Trophoblast cell (in vitro differentiated cells and primary cell): ENCODE measurements at regions not wholly inside any gene's neighbourhood (a gene's known extent, or its start where the extent isn't known, plus 50 kb on each side); places are given as distances from the start of the nearest gene placed in this dataset.

Experiments
- DNase-seq, 2 donors: peaks; one replicate each; pipeline ENCODE4 v3.0.0-alpha.2; 2016
- H2AFZ ChIP-seq: 2 replicates; pipeline ENCODE4 v1.6.1; 2013; ENCODE audit warnings: low read length, moderate library complexity, mild to moderate bottlenecking; ENCODE audit not compliant: insufficient read depth, poor library complexity
- H2AK5ac ChIP-seq: 2 replicates; pipeline ENCODE4 v1.6.1; 2013; ENCODE audit warnings: mild to moderate bottlenecking, low read length
- H2BK120ac ChIP-seq: 2 replicates; pipeline ENCODE4 v1.6.1; 2013; ENCODE audit warnings: low read length, mild to moderate bottlenecking, moderate library complexity; ENCODE audit not compliant: insufficient read depth, poor library complexity
- H2BK12ac ChIP-seq: 2 replicates; pipeline ENCODE4 v1.6.1; 2013; ENCODE audit warnings: mild to moderate bottlenecking, low read length, moderate library complexity
- H2BK5ac ChIP-seq: 2 replicates; pipeline ENCODE4 v1.6.1; 2013; ENCODE audit warnings: low read length, low read depth, moderate library complexity, mild to moderate bottlenecking; ENCODE audit not compliant: poor library complexity
- H3K14ac ChIP-seq: 2 replicates; pipeline ENCODE4 v1.6.1; 2013; ENCODE audit warnings: mild to moderate bottlenecking, low read length
- H3K18ac ChIP-seq: 2 replicates; pipeline ENCODE4 v1.6.1; 2013; ENCODE audit warnings: mild to moderate bottlenecking, low read length
- H3K23ac ChIP-seq: 2 replicates; pipeline ENCODE4 v1.6.1; 2013; ENCODE audit warnings: low read length
- H3K27ac ChIP-seq: 2 replicates; pipeline ENCODE4 v1.5.1; 2013; ENCODE audit warnings: low read depth, mild to moderate bottlenecking, inconsistent platforms, low read length, moderate library complexity
- H3K27me3 ChIP-seq: 2 replicates; pipeline ENCODE4 v1.6.1; 2013; ENCODE audit warnings: inconsistent platforms, mild to moderate bottlenecking, low read length, moderate library complexity; ENCODE audit not compliant: insufficient read depth
- H3K36me3 ChIP-seq, 2 experiments: 1 replicate in 1 of 2; 2 replicates in 1 of 2; pipeline ENCODE4 v1.6.1; 2013; ENCODE audit warnings: low read length in 2 of 2, mild to moderate bottlenecking in 2 of 2, moderate library complexity in 1 of 2; ENCODE audit not compliant: insufficient read depth in 2 of 2, control insufficient read depth in 1 of 2
- H3K4ac ChIP-seq: 2 replicates; pipeline ENCODE4 v1.6.1; 2013; ENCODE audit warnings: low read depth, mild to moderate bottlenecking, low read length, moderate library complexity
- H3K4me1 ChIP-seq, 2 experiments: 1 replicate in 1 of 2; 2 replicates in 1 of 2; pipeline ENCODE4 v1.6.1; 2013; ENCODE audit warnings: low read length in 2 of 2, mild to moderate bottlenecking in 2 of 2, moderate library complexity in 1 of 2; ENCODE audit not compliant: insufficient read depth in 2 of 2, control insufficient read depth in 1 of 2
- H3K4me2 ChIP-seq: 2 replicates; pipeline ENCODE4 v1.6.1; 2013; ENCODE audit warnings: inconsistent platforms, mild to moderate bottlenecking, low read length, moderate library complexity
- H3K4me3 ChIP-seq: 2 replicates; pipeline ENCODE4 v1.5.1; 2013; ENCODE audit warnings: mild to moderate bottlenecking, low read depth, low read length, inconsistent platforms
- H3K79me1 ChIP-seq: one replicate; pipeline ENCODE4 v1.6.1; 2013; ENCODE audit warnings: low read length
- H3K79me2 ChIP-seq: 2 replicates; pipeline ENCODE4 v1.6.1; 2013; ENCODE audit warnings: low read length, mild to moderate bottlenecking; ENCODE audit not compliant: control insufficient read depth, insufficient read depth, poor library complexity
- H3K9ac ChIP-seq: 2 replicates; pipeline ENCODE4 v1.6.1; 2013; ENCODE audit warnings: mild to moderate bottlenecking, low read length
- H3K9me3 ChIP-seq: 2 replicates; pipeline ENCODE4 v1.6.1; 2013; ENCODE audit warnings: low read depth, mild to moderate bottlenecking, control low read depth, inconsistent platforms, low read length; ENCODE audit not compliant: insufficient read depth
- H4K12ac ChIP-seq: 2 replicates; pipeline ENCODE4 v1.6.1; 2013; ENCODE audit warnings: low read depth, mild to moderate bottlenecking, low read length, moderate library complexity
- H4K8ac ChIP-seq: 2 replicates; pipeline ENCODE4 v1.6.1; 2013; ENCODE audit warnings: low read depth, mild to moderate bottlenecking, low read length, moderate library complexity
- H4K91ac ChIP-seq: one replicate; pipeline ENCODE4 v1.6.1; 2013; ENCODE audit warnings: low read depth, mild to moderate bottlenecking, low read length, moderate library complexity
- WGBS: extraction: QIAGEN DNeasy Blood & Tissue Kit; methylation state at CpG from one replicate; pipeline ENCODE4 v1.1.7; 2013; ENCODE audit warnings: missing lambda C conversion rate; ENCODE audit not compliant: insufficient read length, insufficient coverage; ENCODE audit errors: extremely low coverage; 5-methylcytosine and 5-hydroxymethylcytosine counted together

DNA sequence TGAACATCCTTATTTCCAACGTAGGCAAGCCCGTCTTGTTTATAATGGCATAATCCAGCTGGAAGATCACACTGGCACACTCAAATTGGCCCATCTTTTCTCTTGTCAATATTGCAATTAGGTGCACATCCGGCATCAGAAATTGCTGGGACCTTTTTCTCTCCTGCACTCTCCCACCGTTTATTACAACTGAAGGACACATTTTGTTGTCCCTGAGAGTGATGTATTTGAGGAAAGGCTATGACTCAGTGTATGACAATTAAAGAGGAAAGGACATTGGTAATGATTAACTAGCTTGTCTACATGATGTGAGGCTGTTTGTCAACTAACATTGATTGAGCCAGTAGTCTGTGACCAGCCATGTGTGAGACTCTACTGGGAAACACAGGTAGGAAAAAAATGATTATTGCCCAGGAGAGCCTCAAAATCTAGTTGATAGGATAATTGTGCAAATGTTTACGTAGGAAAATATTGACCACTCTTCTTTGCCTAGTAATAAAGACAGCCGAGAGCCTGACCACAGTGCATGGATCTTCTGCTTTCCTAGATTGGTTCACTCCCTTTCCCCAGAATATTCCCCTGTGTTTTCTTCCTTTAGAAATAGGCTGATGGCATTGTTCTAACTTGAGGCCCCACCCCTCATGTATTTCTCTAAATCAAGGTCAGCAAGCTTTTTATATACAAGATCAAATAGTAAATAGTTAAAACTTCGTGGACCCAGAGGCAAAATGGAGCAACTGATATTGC is 230.0 kb upstream of the BTBD3 start:
- Histone ChIP-seq H3K9ac (no peak overlapping the region), H4K12ac (no peak overlapping the region), H2BK5ac (no peak overlapping the region), H3K4me1 (peaks cover 0 to 4% of the 10 kb centered on the region in 2 experiments), H3K4me3 (no peak overlapping the region), H3K9me3 (no peaks in the 10 kb centered on the region), H2AK5ac (no peak overlapping the region), H3K27ac (no peak overlapping the region), H3K79me1 (no peaks in the 10 kb centered on the region), H3K27me3 (no peaks in the 10 kb centered on the region), H2BK12ac (no peak overlapping the region), H3K4me2 (no peak overlapping the region), H4K91ac (no peak overlapping the region), H3K18ac (no peak overlapping the region), H3K79me2 (no peaks in the 10 kb centered on the region), H2BK120ac (no peak overlapping the region), H3K4ac (no peak overlapping the region), H2AFZ (no peak overlapping the region), H3K23ac (no peak overlapping the region), H4K8ac (no peak overlapping the region), H3K36me3 (no peaks in the 10 kb centered on the region), H3K14ac (no peak overlapping the region)
- no CpG with 5 or more reads among the region's 7 CpGs for WGBS
- no peak for DNase-seq

DNA sequence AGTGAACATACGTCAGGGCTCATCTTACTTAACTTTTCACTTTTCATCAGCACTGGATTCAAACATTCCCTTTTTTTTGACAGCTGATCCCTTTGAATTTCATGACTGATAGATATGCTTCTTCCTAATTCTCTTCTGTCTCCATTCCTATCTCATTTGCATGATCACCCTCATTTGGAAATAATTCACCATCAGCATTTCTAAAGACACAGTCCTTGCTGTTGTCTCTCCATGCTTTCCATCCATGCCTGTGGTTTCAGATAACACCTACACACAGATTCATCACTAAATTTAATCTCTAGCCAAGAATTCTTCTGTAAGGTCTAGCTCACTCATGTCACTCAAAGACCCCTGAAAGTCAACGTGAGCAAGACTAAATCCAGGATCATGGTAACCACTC is 228.4 kb upstream of the BTBD3 start:
- Histone ChIP-seq H3K79me1 (no peaks in the 10 kb centered on the region), H3K4me1 (peaks cover 0 to 4% of the 10 kb centered on the region in 2 experiments)

DNA sequence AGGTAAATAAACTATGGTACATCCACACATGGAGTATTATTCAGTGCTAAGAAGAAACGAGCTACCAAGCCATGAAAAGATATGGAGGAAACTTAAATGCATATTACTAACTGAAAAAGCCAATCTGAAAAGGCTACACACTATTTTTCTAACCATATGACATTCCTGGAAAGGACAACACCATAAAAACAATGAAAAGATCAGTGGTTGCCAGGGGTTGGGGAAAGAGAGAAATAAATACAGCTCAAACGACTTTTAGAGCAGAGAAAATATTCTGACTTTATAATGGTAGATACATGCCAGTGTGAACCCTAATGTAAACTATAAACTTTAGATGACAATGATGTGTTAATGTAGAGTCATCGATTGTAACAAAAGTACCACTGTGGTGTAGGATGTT is 225.9 kb upstream of the BTBD3 start:
- Histone ChIP-seq H3K9ac (no peak overlapping the region), H2AK5ac (no peak overlapping the region), H3K27me3 (no peaks in the 10 kb centered on the region), H4K91ac (no peak overlapping the region), H3K4me3 (no peak overlapping the region), H3K79me1 (no peaks in the 10 kb centered on the region), H3K4me2 (no peak overlapping the region), H3K4me1 (peaks cover 0 to 4% of the 10 kb centered on the region in 2 experiments), H2BK5ac (no peak overlapping the region), H3K23ac (no peak overlapping the region), H3K27ac (no peak overlapping the region), H2BK12ac (no peak overlapping the region), H3K18ac (no peak overlapping the region), H2BK120ac (no peak overlapping the region), H3K9me3 (no peaks in the 10 kb centered on the region), H2AFZ (no peak overlapping the region), H3K4ac (no peak overlapping the region), H4K8ac (no peak overlapping the region), H4K12ac (no peak overlapping the region), H3K36me3 (no peaks in the 10 kb centered on the region), H3K14ac (no peak overlapping the region), H3K79me2 (no peaks in the 10 kb centered on the region)
- no CpG with 5 or more reads among the region's 3 CpGs for WGBS
- DNase-seq = no peak

More for the DNA sequence above, 228.4 kb upstream of the BTBD3 start:
- WGBS = no CpG with 5 or more reads among the region's 2 CpGs
- Histone ChIP-seq H3K27me3 (no peaks in the 10 kb centered on the region), H3K4ac (no peak overlapping the region), H3K27ac (no peak overlapping the region), H3K23ac (no peak overlapping the region), H2BK12ac (no peak overlapping the region), H2BK5ac (no peak overlapping the region), H3K4me2 (no peak overlapping the region), H4K91ac (no peak overlapping the region), H4K8ac (no peak overlapping the region), H3K18ac (no peak overlapping the region), H3K36me3 (no peaks in the 10 kb centered on the region), H2AFZ (no peak overlapping the region), H3K79me2 (no peaks in the 10 kb centered on the region), H3K9ac (no peak overlapping the region), H3K9me3 (no peaks in the 10 kb centered on the region), H3K4me3 (no peak overlapping the region), H3K14ac (no peak overlapping the region), H2AK5ac (no peak overlapping the region), H2BK120ac (no peak overlapping the region), H4K12ac (no peak overlapping the region)
- DNase-seq = no peak

DNA sequence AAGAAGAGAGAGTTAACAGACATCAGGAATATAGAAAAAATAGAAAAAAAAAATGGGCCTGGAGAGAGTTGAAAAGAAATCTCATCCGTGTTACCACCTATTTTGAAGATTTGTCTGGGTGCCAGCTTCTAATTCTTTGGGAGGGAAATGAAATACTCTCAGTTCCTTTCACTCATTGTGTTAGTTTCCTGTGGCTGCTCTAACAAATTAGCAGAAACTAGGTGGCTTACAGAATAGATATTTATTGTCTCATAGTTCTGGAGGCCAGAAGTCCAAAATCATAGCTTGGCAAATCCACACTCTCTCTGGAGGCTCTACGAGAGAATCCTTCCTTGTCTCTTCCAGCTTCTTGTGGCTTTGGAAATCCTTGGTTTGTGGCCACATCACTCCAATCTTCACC is 225.1 kb upstream of the BTBD3 start:
- no peak overlapping the region for H3K27ac ChIP-seq
- H3K4ac ChIP-seq = no peak overlapping the region
- no peaks in the 10 kb centered on the region for H3K9me3 ChIP-seq
- H3K27me3 ChIP-seq = no peaks in the 10 kb centered on the region
- H3K14ac ChIP-seq = no peak overlapping the region
- H3K23ac ChIP-seq = no peak overlapping the region
- no peak overlapping the region for H2BK12ac ChIP-seq
- no peak overlapping the region for H2AFZ ChIP-seq
- no peak overlapping the region for H3K18ac ChIP-seq
- no peak overlapping the region for H4K8ac ChIP-seq
- no peak overlapping the region for H3K9ac ChIP-seq
- H3K4me1 ChIP-seq = no peaks in the 10 kb centered on the region
- no peak for DNase-seq
- H3K79me2 ChIP-seq = no peaks in the 10 kb centered on the region
- no peak overlapping the region for H3K4me2 ChIP-seq
- H4K91ac ChIP-seq = no peak overlapping the region
- no peak overlapping the region for H4K12ac ChIP-seq
- no peak overlapping the region for H2BK5ac ChIP-seq
- no CpG with 5 or more reads among the region's 2 CpGs for WGBS
- H3K4me3 ChIP-seq = no peak overlapping the region
- no peak overlapping the region for H2AK5ac ChIP-seq
- no peaks in the 10 kb centered on the region for H3K79me1 ChIP-seq
- H3K36me3 ChIP-seq = no peaks in the 10 kb centered on the region
- no peak overlapping the region for H2BK120ac ChIP-seq
